ENCODE measurements at regions not wholly inside any gene's neighbourhood (a gene's known extent, or its start where the extent isn't known, plus 50 kb on each side); places are given as distances from the start of the nearest gene placed in this dataset.

GRCh38 chr10:44180321-44181168 is 204.4 kb downstream of the CXCL12 start:
- peaks cover 3% of the 10 kb centered on the region for H3K4me1 ChIP-seq (ENCODE audit: control insufficient read depth, insufficient read depth, low read length)
- H3K4me3 ChIP-seq (ENCODE audit: low read length): no peak overlapping the region
- no peaks in the 10 kb centered on the region for H3K27me3 ChIP-seq (ENCODE audit: control insufficient read depth, insufficient read depth, low read length)
- H3K27ac ChIP-seq (ENCODE audit: low read length): no peak overlapping the region
- peak; percentile 80 for DNase-seq
- 31% methylated on average over 7 of the region's 10 CpGs for WGBS (ENCODE audit: insufficient coverage)
- H3K9me3 ChIP-seq (replicated peaks; ENCODE audit: control insufficient read depth, low read depth, low read length): no peaks in the 10 kb centered on the region
- no peaks in the 10 kb centered on the region for H3K36me3 ChIP-seq (ENCODE audit: control insufficient read depth, insufficient read depth, low read length)

GRCh38 chr10:44178856-44179255 is 206.0 kb downstream of the CXCL12 start:
- H3K9me3 ChIP-seq (replicated peaks; ENCODE audit: control insufficient read depth, low read depth, low read length): no peaks in the 10 kb centered on the region
- no peaks in the 10 kb centered on the region for H3K36me3 ChIP-seq (ENCODE audit: control insufficient read depth, insufficient read depth, low read length)
- WGBS (ENCODE audit: insufficient coverage): no CpG with 5 or more reads among the region's 3 CpGs
- no peak overlapping the region for H3K4me3 ChIP-seq (ENCODE audit: low read length)
- H3K27me3 ChIP-seq (ENCODE audit: control insufficient read depth, insufficient read depth, low read length): no peaks in the 10 kb centered on the region
- DNase-seq: no peak
- no peak overlapping the region for H3K27ac ChIP-seq (ENCODE audit: low read length)
- H3K4me1 ChIP-seq (ENCODE audit: control insufficient read depth, insufficient read depth, low read length): peaks cover 4% of the 10 kb centered on the region

- Histone ChIP-seq H3K36me3 (ENCODE audit: control insufficient read depth, insufficient read depth, low read length) (no peaks in the 10 kb centered on the region), H3K9me3 (replicated peaks; ENCODE audit: control insufficient read depth, low read depth, low read length) (no peaks in the 10 kb centered on the region), H3K4me1 (ENCODE audit: control insufficient read depth, insufficient read depth, low read length) (peaks cover 8% of the 10 kb centered on the region), H3K27me3 (ENCODE audit: control insufficient read depth, insufficient read depth, low read length) (no peaks in the 10 kb centered on the region), H3K27ac (ENCODE audit: low read length) (no peak overlapping the region), H3K4me3 (ENCODE audit: low read length) (no peak overlapping the region)
- DNase-seq: no peak
- WGBS (ENCODE audit: insufficient coverage): no CpG with 5 or more reads among the region's 3 CpGs
These were observed 206.6 kb downstream of the CXCL12 start for GRCh38 chr10:44178281-44178680.

- whole genome bisulfite sequencing (ENCODE audit: insufficient coverage): 81% methylated on average over 6 of the region's 7 CpGs
- no peak for DNase-seq
These were observed 207.3 kb downstream of the CXCL12 start for GRCh38 chr10:44177610-44178009.

GRCh38 chr10:44176311-44176710 is 208.6 kb downstream of the CXCL12 start:
- Histone ChIP-seq H3K9me3 (replicated peaks; ENCODE audit: control insufficient read depth, low read depth, low read length) (no peaks in the 10 kb centered on the region), H3K4me3 (ENCODE audit: low read length) (no peak overlapping the region), H3K27ac (ENCODE audit: low read length) (no peak overlapping the region), H3K36me3 (ENCODE audit: control insufficient read depth, insufficient read depth, low read length) (no peaks in the 10 kb centered on the region), H3K27me3 (ENCODE audit: control insufficient read depth, insufficient read depth, low read length) (no peaks in the 10 kb centered on the region), H3K4me1 (ENCODE audit: control insufficient read depth, insufficient read depth, low read length) (peaks cover 8% of the 10 kb centered on the region)
- DNase-seq: no peak
- WGBS (ENCODE audit: insufficient coverage): 14% methylated on average over 1 of the region's 3 CpGs

More at GRCh38 chr10:44177610-44178009, 207.3 kb downstream of the CXCL12 start:
- H3K36me3 ChIP-seq (ENCODE audit: control insufficient read depth, insufficient read depth, low read length): no peaks in the 10 kb centered on the region
- no peak overlapping the region for H3K27ac ChIP-seq (ENCODE audit: low read length)
- H3K4me3 ChIP-seq (ENCODE audit: low read length): no peak overlapping the region
- no peaks in the 10 kb centered on the region for H3K9me3 ChIP-seq (replicated peaks; ENCODE audit: control insufficient read depth, low read depth, low read length)
- no peaks in the 10 kb centered on the region for H3K27me3 ChIP-seq (ENCODE audit: control insufficient read depth, insufficient read depth, low read length)
- H3K4me1 ChIP-seq (ENCODE audit: control insufficient read depth, insufficient read depth, low read length): peaks cover 8% of the 10 kb centered on the region

GRCh38 chr10:44173608-44173894 is 211.3 kb downstream of the CXCL12 start:
- Histone ChIP-seq H3K9me3 (replicated peaks; ENCODE audit: control insufficient read depth, low read depth, low read length) (no peaks in the 10 kb centered on the region), H3K27ac (ENCODE audit: low read length) (no peak overlapping the region), H3K27me3 (ENCODE audit: control insufficient read depth, insufficient read depth, low read length) (no peaks in the 10 kb centered on the region), H3K36me3 (ENCODE audit: control insufficient read depth, insufficient read depth, low read length) (no peaks in the 10 kb centered on the region), H3K4me1 (ENCODE audit: control insufficient read depth, insufficient read depth, low read length) (peaks cover 4% of the 10 kb centered on the region), H3K4me3 (ENCODE audit: low read length) (no peak overlapping the region)
- no peak for DNase-seq
- WGBS (ENCODE audit: insufficient coverage): 42% methylated on average over 4 of the region's 4 CpGs

- no peaks in the 10 kb centered on the region for H3K9me3 ChIP-seq (replicated peaks; ENCODE audit: control insufficient read depth, low read depth, low read length)
- H3K27ac ChIP-seq (ENCODE audit: low read length): no peak overlapping the region
- DNase-seq: no peak
- H3K4me3 ChIP-seq (ENCODE audit: low read length): no peak overlapping the region
- 100% methylated on average over 1 of the region's 3 CpGs for WGBS (ENCODE audit: insufficient coverage)
- H3K36me3 ChIP-seq (ENCODE audit: control insufficient read depth, insufficient read depth, low read length): no peaks in the 10 kb centered on the region
- peaks cover 4% of the 10 kb centered on the region for H3K4me1 ChIP-seq (ENCODE audit: control insufficient read depth, insufficient read depth, low read length)
- no peaks in the 10 kb centered on the region for H3K27me3 ChIP-seq (ENCODE audit: control insufficient read depth, insufficient read depth, low read length)
These were observed 211.9 kb downstream of the CXCL12 start for GRCh38 chr10:44172883-44173607.

- no peak for DNase-seq
- Histone ChIP-seq H3K4me1 (ENCODE audit: control insufficient read depth, insufficient read depth, low read length) (peaks cover 4% of the 10 kb centered on the region), H3K36me3 (ENCODE audit: control insufficient read depth, insufficient read depth, low read length) (no peaks in the 10 kb centered on the region), H3K9me3 (replicated peaks; ENCODE audit: control insufficient read depth, low read depth, low read length) (no peaks in the 10 kb centered on the region), H3K27ac (ENCODE audit: low read length) (no peak overlapping the region), H3K4me3 (ENCODE audit: low read length) (no peak overlapping the region), H3K27me3 (ENCODE audit: control insufficient read depth, insufficient read depth, low read length) (no peaks in the 10 kb centered on the region)
- WGBS (ENCODE audit: insufficient coverage): no CpG with 5 or more reads among the region's 4 CpGs
These were observed 213.1 kb downstream of the CXCL12 start for GRCh38 chr10:44171765-44172164.

GRCh38 chr10:44168478-44168877 is 216.4 kb downstream of the CXCL12 start:
- H3K9me3 ChIP-seq (replicated peaks; ENCODE audit: control insufficient read depth, low read depth, low read length): no peaks in the 10 kb centered on the region
- WGBS (ENCODE audit: insufficient coverage): 87% methylated on average over 4 of the region's 5 CpGs

GRCh38 chr10:44167752-44168151 is 217.1 kb downstream of the CXCL12 start:
- WGBS (ENCODE audit: insufficient coverage): 79% methylated on average over 6 of the region's 6 CpGs
- no peaks in the 10 kb centered on the region for H3K36me3 ChIP-seq (ENCODE audit: control insufficient read depth, insufficient read depth, low read length)
- no peaks in the 10 kb centered on the region for H3K9me3 ChIP-seq (replicated peaks; ENCODE audit: control insufficient read depth, low read depth, low read length)
- H3K27me3 ChIP-seq (ENCODE audit: control insufficient read depth, insufficient read depth, low read length): no peaks in the 10 kb centered on the region
- H3K4me1 ChIP-seq (ENCODE audit: control insufficient read depth, insufficient read depth, low read length): peaks cover 2% of the 10 kb centered on the region
- no peak for DNase-seq
- H3K4me3 ChIP-seq (ENCODE audit: low read length): no peak overlapping the region
- no peak overlapping the region for H3K27ac ChIP-seq (ENCODE audit: low read length)

More at GRCh38 chr10:44168478-44168877, 216.4 kb downstream of the CXCL12 start:
- Histone ChIP-seq H3K27me3 (ENCODE audit: control insufficient read depth, insufficient read depth, low read length) (no peaks in the 10 kb centered on the region), H3K36me3 (ENCODE audit: control insufficient read depth, insufficient read depth, low read length) (no peaks in the 10 kb centered on the region), H3K27ac (ENCODE audit: low read length) (no peak overlapping the region), H3K4me1 (ENCODE audit: control insufficient read depth, insufficient read depth, low read length) (peaks cover 2% of the 10 kb centered on the region), H3K4me3 (ENCODE audit: low read length) (no peak overlapping the region)
- DNase-seq: no peak

All from muscle of leg (tissue), 3 donors.